GM12878 (cell line): ENCODE measurements at regions not wholly inside any gene's neighbourhood (a gene's known extent, or its start where the extent isn't known, plus 50 kb on each side); places are given as distances from the start of the nearest gene placed in this dataset.

Source experiments
- ATAC-seq: fragments of 200-7000 bp; cut with Tn5 transposase; 3 replicates; pipeline ENCODE4 v1.9.1; 2020; ENCODE audit warnings: mild to moderate bottlenecking, moderate library complexity
- BruUV-seq: library from RNA; stranded (reverse); fragments of 400-500 nt; replicated peaks from 2 replicates; lab custom pipeline; 2021; lab: Mats Ljungman, UMichigan
- CTCF ChIA-PET: fragments of 300-600 bp; sonication (Branson Sonifier 250); formaldehyde crosslinking; extraction: SDS; loops from one replicate; lab custom pipeline; 2021; ENCODE audit warnings: inconsistent platforms; lab: Yijun Ruan, JAX
- POLR2A ChIA-PET: fragments of 350-600 bp; formaldehyde crosslinking; extraction: SDS; loops from one replicate; lab custom pipeline; 2021; ENCODE audit warnings: inconsistent platforms; lab: Charles Lee
- RAD21 ChIA-PET: fragments of 300-600 bp; sonication (Branson Sonifier 250); formaldehyde crosslinking; loops from one replicate; lab custom pipeline; 2023; ENCODE audit warnings: antibody characterized with exemption; ENCODE audit not compliant: unreplicated experiment; lab: Charles Lee
- SMC1A ChIA-PET: fragments of 300-600 bp; sonication (Branson Sonifier 250); formaldehyde crosslinking; loops from one replicate; lab custom pipeline; 2023; ENCODE audit not compliant: unreplicated experiment, uncharacterized antibody; lab: Charles Lee
- DNase-seq: peaks from one replicate; pipeline ENCODE4 v3.0.0-alpha.2; 2011; ENCODE audit warnings: low read depth, low spot score
- FAIRE-seq: peaks from 3 replicates; lab custom pipeline; 2011; peaks lifted over from hg19 to GRCh38; lab: Jason Lieb, UNC
- H2AFZ ChIP-seq: 2 replicates; pipeline ENCODE4 v1.6.0; 2011; ENCODE audit warnings: low read depth, low read length, control low read depth; ENCODE audit not compliant: control insufficient read depth
- H3K27ac ChIP-seq: 2 replicates; pipeline ENCODE4 v1.5.1; 2011; ENCODE audit warnings: control low read depth; ENCODE audit not compliant: control insufficient read depth, insufficient read depth
- H3K27me3 ChIP-seq, 2 experiments: replicated peaks in 1 of 2; 2 replicates each; pipeline versions ENCODE4 v1.6.0 to v1.6.1; 2011; ENCODE audit warnings: low read length in 1 of 2; ENCODE audit not compliant: control insufficient read depth in 2 of 2, insufficient read depth in 2 of 2
- H3K36me3 ChIP-seq, 2 experiments: 2 replicates each; pipeline ENCODE4 v1.5.1; 2011; ENCODE audit warnings: low read length in 1 of 2; ENCODE audit not compliant: control insufficient read depth in 2 of 2, insufficient read depth in 2 of 2
- H3K4me1 ChIP-seq: 2 replicates; pipeline ENCODE4 v1.6.1; 2011; ENCODE audit warnings: mild to moderate bottlenecking, low read length, moderate library complexity, mixed read lengths; ENCODE audit not compliant: control insufficient read depth, insufficient read depth
- H3K4me2 ChIP-seq: 2 replicates; pipeline ENCODE4 v1.6.0; 2011; ENCODE audit warnings: control low read depth; ENCODE audit not compliant: control insufficient read depth, insufficient read depth
- H3K4me3 ChIP-seq: fragments of 200-600 bp; sonication (generic); 2 replicates; pipeline ENCODE4 v1.5.1; 2016
- H3K79me2 ChIP-seq: 2 replicates; pipeline ENCODE4 v1.6.0; 2011; ENCODE audit warnings: low read length; ENCODE audit not compliant: control insufficient read depth, insufficient read depth
- H3K9ac ChIP-seq: 2 replicates; pipeline ENCODE4 v1.8.0; 2011; ENCODE audit warnings: low read length, control low read depth, mixed read lengths; ENCODE audit not compliant: control insufficient read depth, insufficient read depth
- H3K9me3 ChIP-seq: replicated peaks from 3 replicates; pipeline ENCODE4 v1.5.1; 2011; ENCODE audit warnings: mild to moderate bottlenecking, low read length; ENCODE audit not compliant: control insufficient read depth, insufficient read depth
- H4K20me1 ChIP-seq: 2 replicates; pipeline ENCODE4 v1.6.0; 2011; ENCODE audit not compliant: control insufficient read depth, insufficient read depth
- SIN3A ChIP-seq: IDR thresholded peaks from 2 replicates; pipeline ENCODE4 v1.6.1; 2012; ENCODE audit warnings: low read depth, low read length, improper control_type of control experiment
- YY1 ChIP-seq: IDR thresholded peaks from 2 replicates; pipeline ENCODE4 v1.6.1; 2011; ENCODE audit warnings: low read depth, mild to moderate bottlenecking, low read length
- in situ Hi-C: fragments of 300-500 bp; cut with MboI; formaldehyde crosslinking; loops from 9 replicates; pipeline ENCODE4 v1.14.3; 2018; ENCODE audit warnings: mixed read lengths
- intact Hi-C: fragments of 100-400 bp; cut with micrococcal nuclease; formaldehyde crosslinking; loops from one replicate; pipeline ENCODE4 v1.14.2; 2022; ENCODE audit not compliant: unreplicated experiment
- TF ChIP-seq, protein P1 (sequence below): fragments of 150-350 bp; IDR thresholded peaks from 2 replicates; pipeline ENCODE4 v1.6.1; 2016; ENCODE audit warnings: low read depth, low read length
- TF ChIP-seq, protein P2 (sequence below): IDR thresholded peaks from 2 replicates; pipeline ENCODE4 v1.6.1; 2012; ENCODE audit warnings: low read depth, low read length, improper control_type of control experiment

DNA sequence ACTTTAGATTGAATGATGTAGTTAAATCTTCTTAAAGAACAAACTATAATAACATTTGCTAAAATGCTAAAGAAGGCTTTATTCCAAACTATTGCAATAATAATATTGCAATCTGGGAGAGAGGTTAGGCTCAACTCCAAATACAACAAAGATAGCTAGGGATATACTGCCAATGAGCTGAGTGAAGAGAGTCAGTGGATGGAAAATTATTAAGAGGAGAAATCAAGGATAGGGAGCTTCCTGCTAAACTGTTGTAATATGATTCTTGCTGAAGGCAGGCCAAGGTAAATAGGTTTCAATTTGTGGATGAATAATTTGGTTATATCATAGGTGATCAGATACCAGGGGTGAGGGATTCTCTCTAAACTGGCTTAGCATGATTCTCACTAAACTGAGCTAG is 1651.5 kb downstream of the EFNA5 start:
- H3K9ac ChIP-seq: no peak overlapping the region
- RAD21 ChIA-PET: no interaction called here
- CTCF ChIA-PET: no interaction called here
- H3K36me3 ChIP-seq: no peaks in the 10 kb centered on the region
- in situ Hi-C loops: no loop called here
- TF ChIP-seq, protein P1, sequence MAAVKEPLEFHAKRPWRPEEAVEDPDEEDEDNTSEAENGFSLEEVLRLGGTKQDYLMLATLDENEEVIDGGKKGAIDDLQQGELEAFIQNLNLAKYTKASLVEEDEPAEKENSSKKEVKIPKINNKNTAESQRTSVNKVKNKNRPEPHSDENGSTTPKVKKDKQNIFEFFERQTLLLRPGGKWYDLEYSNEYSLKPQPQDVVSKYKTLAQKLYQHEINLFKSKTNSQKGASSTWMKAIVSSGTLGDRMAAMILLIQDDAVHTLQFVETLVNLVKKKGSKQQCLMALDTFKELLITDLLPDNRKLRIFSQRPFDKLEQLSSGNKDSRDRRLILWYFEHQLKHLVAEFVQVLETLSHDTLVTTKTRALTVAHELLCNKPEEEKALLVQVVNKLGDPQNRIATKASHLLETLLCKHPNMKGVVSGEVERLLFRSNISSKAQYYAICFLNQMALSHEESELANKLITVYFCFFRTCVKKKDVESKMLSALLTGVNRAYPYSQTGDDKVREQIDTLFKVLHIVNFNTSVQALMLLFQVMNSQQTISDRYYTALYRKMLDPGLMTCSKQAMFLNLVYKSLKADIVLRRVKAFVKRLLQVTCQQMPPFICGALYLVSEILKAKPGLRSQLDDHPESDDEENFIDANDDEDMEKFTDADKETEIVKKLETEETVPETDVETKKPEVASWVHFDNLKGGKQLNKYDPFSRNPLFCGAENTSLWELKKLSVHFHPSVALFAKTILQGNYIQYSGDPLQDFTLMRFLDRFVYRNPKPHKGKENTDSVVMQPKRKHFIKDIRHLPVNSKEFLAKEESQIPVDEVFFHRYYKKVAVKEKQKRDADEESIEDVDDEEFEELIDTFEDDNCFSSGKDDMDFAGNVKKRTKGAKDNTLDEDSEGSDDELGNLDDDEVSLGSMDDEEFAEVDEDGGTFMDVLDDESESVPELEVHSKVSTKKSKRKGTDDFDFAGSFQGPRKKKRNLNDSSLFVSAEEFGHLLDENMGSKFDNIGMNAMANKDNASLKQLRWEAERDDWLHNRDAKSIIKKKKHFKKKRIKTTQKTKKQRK: no peak
- TF ChIP-seq YY1 (no peak), SIN3A (no peak)
- TF ChIP-seq, protein P2, sequence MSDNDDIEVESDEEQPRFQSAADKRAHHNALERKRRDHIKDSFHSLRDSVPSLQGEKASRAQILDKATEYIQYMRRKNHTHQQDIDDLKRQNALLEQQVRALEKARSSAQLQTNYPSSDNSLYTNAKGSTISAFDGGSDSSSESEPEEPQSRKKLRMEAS: no peak
- TF ChIP-seq, all 136 proteins: peak for 0
- Histone ChIP-seq H3K4me2 (no peak overlapping the region), H3K4me3 (no peak overlapping the region), H3K27me3 (no peaks in the 10 kb centered on the region), H3K27ac (no peak overlapping the region), H4K20me1 (no peaks in the 10 kb centered on the region), H2AFZ (no peak overlapping the region), H3K9me3 (no peaks in the 10 kb centered on the region), H3K79me2 (no peaks in the 10 kb centered on the region), H3K4me1 (no peaks in the 10 kb centered on the region)
- no peak for FAIRE-seq
- no peak for ATAC-seq
- BruUV-seq: no TSS peak
- intact Hi-C loops: no loop called here
- no peak for DNase-seq
- ChIA-PET POLR2A (interaction anchor here (0.7 kb wide), 1 partner anchor 58 kb away, joined by 3 read pairs; no protein-coding TSS in a partner anchor), SMC1A (no interaction called here)
